ENCODE measurements at regions not wholly inside any gene's neighbourhood (a gene's known extent, or its start where the extent isn't known, plus 50 kb on each side); places are given as distances from the start of the nearest gene placed in this dataset.
"Not testable (repeated sequence)": the region's sequence is repeated elsewhere in the genome, so short reads cannot be mapped to it uniquely, and the experiment has no call there.

DNA sequence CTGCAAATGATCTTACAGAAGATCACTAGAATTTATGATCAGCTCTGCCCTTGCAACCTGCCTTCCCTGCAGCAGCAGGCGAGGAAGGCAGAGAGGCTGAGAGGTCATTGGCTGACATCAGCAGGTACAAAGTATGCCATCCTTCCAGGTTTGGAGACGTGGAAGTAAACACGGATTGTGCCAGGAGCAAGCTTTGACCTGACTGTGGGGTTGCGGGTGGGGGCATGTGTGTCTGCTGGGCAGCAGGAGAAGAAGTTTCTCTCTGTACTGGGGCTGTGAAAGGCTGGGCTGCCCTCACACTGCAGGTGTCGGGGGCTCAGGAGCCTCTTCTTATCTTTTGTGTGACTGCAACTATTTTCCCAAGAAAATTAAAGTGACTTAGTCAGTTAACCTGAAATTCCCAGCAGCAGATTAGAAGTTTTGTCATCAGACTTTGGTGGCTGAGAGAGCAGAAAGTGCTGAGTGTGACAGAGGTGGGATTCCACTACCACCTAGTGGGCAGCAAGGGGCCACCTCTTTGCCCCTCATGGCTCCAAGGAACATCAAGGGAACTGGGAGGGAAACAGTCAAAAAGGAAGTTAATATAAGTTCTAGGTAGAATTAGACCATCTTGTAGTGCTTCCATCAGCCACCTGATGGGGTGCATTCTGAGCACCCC lies 565.9 kb downstream of the ETS1 start:
- DNase-seq, result no peak

DNA sequence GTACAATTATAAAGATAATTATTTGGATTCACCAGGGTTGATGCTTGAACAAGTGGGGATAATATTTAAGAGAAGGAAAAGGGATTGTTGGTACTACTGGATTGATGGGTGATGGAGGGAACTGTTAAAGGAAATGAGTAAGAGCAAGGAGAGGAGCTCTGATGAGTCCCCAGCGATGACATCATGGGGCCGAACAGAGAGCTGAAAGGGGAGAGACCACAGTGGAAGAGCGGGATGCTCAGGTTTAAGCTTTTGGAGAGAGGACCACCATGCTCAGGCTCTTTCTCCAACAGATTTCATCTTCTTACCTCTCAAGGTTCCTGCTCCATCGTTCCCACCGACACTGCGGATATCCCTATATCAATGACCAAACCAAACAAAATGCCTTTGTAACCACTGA lies 568.7 kb downstream of the ETS1 start:
- DNase-seq, result no peak

DNA sequence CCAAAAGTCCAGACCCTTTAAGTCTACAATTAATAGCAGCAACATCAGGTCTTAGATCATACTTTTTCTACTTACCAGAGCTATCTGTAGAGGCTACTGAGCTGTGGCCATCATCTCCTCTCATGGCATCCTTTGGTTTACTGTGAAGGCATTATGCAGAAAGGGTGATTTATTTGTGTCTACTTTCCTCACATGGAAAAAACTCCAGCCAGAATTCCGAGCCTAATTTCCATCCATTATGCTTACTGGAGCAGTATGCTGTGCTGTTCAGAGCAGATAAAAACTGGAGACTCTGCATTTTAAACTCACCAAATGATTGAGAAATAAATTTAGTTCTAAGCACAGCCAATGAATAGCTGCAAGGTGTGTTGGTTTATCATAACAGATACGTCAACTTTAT lies 581.8 kb downstream of the ETS1 start:
- DNase-seq, result no peak

DNA sequence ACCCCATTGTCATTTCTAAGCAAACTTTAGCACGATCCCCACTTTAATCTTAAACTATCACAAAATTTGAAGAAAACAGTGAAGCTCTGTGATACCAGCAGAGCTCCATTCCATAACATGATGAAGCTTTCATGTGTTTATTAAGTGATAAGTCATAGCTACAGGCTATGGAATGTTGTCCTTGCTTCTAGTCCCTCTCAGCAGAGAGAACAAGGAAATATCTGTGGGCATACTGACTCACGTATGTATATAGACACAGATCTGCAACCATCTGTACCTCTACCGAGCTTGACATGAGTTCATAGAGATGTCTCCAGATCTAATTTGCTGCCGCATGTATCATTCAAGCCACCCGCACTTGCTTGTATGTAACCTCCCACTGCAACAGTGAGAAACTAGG lies 588.9 kb downstream of the ETS1 start:
- DNase-seq, result no peak

DNA sequence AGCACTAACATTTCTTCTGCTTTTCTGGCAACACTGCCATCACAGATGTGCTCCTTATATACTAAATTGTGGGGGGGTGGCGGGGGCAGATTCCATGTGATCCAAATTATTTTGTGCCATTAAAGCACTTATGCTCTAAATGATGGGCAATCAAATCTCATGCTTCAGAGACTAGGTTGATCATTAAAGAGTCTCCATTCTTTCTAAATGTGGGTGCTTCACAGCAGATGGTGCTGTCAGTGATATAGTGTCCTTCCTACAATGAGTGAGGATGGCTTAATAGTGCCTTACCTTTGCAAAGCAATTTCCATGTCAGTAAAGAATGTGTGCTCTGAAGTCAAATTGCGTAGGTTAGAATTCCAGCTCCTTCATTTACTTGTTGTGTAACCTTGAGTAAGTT lies 589.8 kb downstream of the ETS1 start:
- no peak for DNase-seq

DNA sequence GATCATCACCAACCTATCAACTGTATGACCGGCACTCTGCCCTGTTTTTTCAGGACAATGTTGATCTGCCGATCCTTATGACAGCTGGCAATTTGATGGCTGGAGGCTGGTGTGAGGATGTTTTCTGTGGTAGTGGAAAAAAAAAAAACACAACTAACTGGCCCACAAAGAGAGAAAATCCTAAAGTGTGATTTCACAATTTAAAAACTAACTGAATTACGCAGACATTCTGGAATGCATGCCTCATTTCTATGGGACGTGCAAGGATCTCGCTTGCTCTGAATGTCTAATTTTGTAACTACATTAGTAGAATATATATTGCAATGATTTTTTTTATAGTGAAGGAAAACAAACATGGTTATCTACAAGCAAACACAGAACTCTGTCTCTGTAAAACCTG lies 590.5 kb downstream of the ETS1 start:
- no peak for DNase-seq

DNA sequence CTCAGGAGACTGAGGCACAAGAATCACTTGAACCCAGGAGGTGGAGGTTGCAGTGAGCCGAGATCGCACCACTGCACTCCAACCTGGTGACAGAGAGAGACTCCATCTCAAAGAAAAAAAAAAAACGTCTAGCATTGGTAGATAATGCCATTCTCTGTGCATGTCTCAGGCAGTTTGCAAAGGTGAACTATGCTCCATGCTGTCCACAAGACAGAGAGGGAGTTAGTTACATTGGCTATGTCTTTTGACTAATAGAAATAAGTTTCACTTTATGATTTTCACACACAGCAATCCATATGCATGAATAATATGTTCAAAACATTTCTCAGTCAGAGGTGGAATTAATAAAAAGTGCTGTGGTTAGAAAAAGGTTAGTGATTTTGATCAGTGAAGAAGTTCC lies 591.4 kb downstream of the ETS1 start:
- DNase-seq, result no peak

DNA sequence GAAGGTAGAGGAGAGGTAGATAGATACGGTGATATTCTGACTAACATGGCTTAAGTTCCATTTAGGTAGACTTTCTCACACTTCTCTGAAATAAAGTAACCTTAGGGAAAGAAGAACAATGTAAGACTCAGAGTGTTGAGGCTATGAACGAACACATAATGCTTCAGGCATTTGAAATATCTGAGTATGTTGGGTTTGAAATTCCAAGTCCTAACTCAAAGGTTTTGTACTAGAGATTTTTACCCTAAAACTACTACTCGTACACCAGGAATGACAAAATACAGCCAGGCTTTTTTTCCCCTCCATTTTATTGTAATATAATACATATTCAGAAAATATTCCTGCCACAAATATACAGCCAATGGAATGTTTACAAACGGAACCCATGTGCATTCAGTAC lies 592.6 kb downstream of the ETS1 start:
- DNase-seq, result no peak

DNA sequence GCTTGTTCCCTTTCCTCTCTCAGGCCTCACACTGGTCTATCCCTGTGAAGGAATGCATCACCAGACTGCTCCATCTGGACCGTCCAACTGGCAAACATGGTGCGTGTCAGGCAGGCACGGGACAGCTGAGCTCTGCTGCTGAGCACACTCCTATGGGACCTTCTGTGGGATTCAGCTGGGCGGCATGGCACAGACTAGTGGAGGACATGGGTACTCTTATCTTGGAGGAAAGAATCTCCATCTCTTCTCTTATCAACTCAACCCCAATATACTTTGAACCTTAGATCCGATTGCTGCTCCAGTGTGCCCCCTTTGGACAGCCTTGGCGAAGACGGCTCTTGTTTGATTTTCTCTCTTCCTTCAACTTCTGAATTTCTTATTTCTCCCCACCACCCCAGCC lies 593.6 kb downstream of the ETS1 start:
- no peak for DNase-seq

DNA sequence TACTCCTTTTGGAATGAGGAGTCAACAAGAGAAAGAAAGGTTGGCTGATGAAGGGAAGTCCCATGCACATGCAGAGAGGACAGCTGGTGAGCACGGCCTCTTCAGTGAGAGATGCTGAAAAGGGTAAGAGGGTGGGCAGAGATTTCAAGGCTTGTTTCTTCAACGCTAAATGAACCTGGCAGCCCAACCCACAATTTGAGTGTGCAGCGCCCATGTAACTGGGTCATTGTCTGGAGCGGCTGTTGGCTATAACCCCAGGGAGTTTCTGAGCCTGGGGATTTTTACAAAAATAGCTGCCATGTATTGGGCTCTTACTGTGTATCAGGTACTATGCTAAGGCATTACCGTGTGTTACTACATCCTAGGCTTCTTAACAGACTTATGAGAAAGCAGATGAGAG lies 594.1 kb downstream of the ETS1 start:
- no peak for DNase-seq

DNA sequence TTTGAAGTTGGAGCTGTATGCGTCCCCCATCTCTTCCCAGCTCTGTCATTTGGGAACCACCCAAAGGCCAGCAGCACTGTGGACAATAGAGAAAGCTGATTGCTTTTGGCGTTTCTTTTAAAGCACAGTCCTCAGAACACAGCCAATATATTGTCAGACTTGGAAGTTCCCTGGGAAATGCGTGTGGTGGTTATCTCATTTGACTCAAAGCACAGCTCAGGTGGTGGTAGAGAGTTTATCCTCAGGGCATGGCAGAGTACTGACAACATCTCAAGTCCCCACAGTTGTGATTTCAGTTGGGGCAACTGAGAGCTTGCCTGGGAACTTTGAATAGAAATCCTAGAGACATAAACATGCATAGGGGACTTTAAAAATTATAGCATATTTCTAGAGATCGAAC lies 601.3 kb downstream of the ETS1 start:
- no peak for DNase-seq

DNA sequence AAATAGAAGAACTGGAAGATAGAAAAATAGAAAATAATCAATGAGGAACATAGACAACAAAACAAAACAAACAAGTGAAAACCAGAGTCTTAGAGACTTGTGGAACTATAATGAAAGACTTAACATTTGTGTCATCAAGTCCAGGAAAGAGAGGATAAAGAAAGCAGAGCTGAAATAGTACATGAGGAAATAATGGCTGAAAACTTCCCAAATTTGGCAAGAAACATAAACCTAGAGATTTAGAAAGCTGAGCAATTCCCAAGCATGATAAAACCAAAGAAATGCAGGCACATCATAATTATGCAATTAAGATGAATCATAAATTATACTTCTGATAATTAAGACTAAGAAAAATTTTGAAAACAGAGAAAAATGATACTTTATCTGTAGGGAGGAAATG lies 614.5 kb downstream of the ETS1 start:
- DNase-seq, result no peak

DNA sequence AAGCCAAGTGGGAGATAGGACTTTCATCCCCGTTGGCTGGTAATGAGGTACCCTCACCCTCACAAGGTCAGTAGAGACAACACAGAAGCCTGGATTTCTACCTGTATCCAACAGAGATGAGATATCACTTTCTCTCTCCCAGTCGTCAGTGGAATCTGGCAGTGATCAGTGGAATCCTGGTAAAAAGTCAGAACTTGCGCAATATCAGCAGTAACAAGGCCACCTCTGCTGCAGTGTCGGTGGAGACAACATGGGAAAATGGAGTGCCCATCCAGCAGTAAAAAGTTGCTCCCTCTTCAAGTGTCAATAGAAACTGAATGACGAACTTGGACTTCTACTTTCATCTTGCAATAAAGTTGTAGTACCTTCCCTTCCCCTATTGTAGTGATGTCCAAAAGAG lies 615.9 kb downstream of the ETS1 start:
- DNase-seq, result no peak

DNA sequence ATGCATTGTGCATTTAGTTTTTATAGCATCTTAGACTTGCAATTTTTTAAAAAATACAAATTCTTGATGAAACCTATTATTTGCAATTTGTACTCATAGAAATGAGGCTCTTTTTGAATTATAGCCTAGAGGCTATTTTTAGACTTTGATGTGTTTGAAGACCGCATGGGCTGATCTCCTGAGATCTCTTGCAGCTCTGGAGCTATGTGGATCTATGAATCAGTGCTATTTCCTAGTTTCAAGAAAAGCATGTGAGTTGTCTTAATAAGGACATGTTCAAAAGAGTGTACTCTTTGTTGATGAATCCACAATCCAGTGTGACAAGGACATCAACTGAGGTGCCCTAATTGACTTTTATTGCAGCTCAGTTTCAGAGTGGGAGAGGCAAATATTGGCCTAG lies 620.5 kb downstream of the ETS1 start:
- DNase-seq, result no peak

DNA sequence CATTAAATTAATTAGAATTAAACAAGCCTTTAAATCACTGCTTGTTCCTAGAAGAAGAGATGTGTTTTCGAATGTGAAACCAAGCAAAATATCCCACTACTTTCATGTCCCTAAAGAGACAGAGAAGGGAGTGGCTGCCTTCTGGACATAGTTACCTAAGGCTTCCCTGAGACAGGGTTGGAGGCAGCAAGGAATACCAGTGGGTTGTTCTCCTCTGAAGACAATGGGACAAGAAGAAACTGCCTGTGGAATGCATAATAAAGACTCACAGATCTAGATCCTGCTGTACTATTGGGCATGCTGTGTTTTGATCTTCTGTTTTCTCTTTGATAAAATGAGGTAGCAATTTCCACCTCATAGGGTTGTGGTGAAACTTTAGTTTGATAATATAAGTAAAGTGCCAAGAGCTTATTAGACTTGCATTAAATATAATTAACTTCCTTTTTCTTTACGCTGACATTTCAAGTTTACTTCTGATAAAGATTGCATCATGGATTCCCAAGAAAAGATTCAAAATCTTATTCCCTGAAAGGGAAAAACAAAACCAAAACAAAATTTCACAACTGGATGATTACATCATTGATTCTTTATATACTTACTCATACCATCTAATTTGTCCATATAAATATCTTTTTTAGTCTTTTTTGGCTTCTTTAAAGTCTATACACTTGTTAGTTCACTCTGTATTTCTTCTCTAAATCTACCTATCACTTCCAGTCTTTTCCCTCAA lies 621.3 kb downstream of the ETS1 start:
- no peak for DNase-seq

DNA sequence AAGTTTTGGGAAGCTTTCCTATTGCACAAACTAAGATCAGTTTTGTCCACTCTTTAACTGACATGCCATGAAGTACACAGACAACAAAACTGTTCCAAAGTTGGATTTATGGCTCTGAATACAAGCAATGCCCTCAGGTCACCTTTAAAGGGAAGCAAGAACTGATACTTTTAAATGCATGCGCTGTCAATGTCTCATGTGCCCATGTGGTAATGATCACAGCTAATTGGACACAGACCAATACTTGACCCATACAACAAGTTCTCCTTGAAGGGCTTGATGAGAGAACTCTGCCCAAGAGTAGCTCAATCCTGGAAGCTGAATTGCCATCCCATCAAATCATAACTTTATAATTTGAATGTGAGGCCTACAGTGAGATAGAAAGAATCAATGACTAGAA lies 624.9 kb downstream of the ETS1 start:
- no peak for DNase-seq

DNA sequence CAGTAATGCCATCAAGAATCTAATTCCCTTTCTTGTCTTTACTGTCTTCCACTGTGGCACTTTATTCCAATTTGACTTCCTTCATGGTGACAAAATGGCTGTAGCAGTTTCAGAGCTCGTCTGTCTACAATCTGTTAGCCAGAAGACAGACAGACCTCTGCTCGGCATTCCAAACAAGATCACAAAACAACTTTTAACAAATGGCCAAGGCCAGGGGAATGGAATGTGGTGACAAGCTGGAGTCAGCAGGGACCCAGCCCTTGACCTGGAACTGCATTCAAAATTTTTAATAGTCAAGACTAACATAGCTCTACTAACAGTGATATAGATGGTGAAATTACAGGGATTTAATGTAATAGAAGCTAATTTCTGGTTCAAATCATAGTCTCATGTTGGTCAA lies 637.2 kb downstream of the ETS1 start:
- no peak for DNase-seq

DNA sequence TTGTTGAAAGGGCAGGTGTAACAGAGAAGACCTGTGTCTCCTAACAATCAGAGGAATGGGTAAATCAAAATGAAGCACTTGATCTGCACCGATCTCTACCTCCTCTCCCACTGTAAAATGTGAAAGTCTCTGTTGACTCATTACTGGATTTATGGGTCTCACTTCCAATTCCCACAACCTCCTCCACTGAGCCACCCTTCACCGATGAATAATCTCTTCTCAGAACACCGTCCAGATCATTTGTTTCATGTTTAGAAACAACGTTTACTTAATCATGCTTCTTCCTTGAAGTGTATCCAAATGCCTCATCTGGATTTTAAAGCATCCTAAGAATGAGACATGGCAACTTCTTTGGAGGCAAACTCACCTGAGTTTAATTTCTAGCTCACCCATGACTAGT lies 643.6 kb downstream of the ETS1 start:
- DNase-seq, result no peak

DNA sequence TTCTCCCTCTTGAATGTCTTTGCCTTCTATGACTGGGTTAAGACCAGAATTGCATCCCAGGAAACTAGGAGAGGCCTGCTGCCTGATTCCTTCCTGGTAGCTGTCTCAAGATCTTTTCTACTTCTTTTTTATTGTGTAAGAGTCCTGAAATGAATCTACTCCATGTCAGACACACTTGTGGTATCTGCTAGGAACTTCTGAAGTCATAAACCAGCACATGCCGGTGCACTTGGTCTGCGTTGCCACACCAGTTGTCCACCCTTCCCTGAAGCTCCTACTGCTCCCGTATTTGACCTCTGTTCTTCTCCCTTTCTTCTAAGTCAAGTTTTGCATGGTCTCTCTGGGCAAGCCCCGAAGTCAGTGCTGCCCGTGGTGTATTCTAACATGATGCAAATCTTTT lies 644.2 kb downstream of the ETS1 start:
- no peak for DNase-seq

DNA sequence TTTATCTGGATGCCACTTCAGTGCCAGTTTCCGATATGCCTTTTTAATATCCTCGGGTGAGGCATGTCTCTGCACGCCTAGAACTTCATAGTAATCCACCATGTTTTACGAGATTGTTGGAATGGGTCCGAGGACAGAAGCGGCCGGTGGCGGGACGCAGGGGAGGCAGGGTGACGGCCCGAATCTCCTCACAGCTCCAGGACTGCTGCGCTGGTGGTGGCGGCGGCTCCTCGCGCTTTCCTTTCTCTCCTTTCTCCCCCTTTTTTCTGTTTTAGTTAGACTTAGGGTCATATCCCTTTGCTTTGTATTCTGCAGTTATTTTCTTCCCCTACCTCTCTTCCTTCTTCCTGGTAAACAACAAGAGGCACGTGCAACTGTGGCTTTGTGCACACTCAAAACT lies 645.8 kb downstream of the ETS1 start:
- not testable (repeated sequence) for DNase-seq

DNA sequence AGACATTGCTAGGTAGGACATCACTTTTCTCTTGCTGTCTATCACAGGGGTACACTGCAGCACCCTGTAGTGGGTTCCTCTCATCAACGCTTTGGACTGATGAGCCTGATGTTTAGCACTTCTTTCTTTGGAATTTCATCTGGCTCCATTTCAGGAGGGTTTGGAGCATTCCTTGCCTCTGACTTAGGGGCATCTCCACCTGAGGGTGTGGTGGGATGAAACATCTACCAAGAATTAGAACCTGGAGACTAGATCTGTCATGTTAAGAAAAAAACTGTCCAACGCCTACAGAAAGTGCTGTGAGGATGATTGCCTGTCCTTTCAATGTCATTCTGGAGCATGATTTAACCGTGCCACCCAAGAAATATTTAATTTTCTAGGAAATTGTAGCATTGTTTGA lies 648.4 kb downstream of the ETS1 start:
- no peak for DNase-seq

DNA sequence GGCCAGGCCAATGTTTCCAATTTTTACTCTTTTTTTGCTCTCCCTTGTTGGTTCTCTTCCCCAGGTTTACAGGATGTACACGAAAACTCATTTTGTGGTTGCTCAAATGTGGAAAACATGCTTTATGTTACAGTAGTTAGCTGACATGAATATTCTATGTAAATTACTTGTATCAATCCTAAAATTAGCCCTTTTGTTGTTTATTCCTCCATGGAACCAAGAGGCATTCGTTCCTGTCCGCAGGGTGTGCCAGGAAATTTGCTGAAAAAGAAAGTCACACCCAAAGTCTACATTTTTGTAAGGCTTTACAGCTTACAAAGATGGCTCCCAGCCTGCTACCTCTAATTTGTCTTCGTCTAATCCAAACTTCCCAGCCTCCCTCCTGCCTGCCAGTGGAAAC lies 652.3 kb downstream of the ETS1 start:
- no peak for DNase-seq

DNA sequence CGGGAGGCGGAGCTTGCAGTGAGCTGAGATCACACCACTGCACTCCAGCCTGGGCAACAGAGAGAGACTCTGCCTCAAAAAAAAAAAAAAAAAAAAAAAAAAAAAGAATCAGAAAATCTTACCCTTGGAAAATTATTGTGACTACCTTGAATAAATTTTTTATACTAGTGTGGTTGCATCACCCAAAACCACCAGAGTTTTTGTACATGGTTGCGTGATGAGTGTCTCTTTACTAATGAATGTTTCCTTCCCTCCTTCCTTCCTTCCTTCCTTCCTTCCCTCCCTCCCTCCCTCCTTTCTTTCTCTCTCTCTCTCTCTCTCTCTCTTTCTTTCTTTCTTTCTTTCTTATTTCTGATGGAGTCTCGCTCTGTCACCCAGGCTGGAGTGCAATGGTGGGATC lies 653.4 kb downstream of the ETS1 start:
- DNase-seq, result not testable (repeated sequence)

DNA sequence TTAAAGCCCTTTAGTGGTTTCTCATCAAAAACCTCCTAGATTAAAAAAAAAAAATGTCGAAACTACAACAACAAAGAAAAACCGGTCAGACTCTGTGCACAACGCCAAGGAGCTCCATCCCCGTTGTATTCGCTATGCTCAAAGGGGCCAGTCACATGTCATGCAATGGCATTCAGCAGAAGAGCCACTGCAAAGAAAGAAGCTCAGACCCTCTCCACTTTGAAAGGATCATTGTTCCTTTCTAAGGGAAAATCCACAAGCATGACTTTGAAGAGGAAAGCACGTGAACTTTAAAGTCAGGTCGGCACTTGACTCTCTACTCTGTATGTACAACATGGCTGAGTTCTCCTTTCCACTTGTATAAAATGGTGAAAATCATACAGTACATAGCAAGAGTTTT lies 655.6 kb downstream of the ETS1 start:
- DNase-seq, result no peak

DNA sequence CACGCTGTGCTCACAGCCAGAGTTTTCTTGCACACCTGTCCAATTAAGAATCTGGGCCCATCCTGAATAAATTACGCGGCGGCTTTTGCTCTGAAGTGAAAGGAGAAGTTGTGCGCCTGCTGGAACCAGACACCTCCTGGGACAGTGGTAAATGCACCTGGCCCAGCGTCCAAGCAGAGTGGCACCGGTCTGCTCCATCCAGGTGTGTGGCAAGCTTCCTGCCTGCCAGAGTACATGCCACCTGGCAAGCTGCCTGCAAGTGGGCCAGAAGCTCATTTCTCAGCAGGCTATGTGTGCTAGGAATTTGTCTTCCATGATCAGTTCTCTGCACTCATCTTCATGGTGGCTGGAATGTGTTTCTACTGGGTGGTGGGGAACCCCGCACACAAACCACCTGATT lies 660.6 kb downstream of the ETS1 start:
- no peak for DNase-seq
